HL-60 (cell line): ENCODE measurements at regions not wholly inside any gene's neighbourhood (a gene's known extent, or its start where the extent isn't known, plus 50 kb on each side); places are given as distances from the start of the nearest gene placed in this dataset.

ENCODE experiments used
- DNase-seq, 2 experiments: peaks; one replicate each; pipeline ENCODE4 v3.0.0-alpha.2; 2010 to 2020; ENCODE audit warnings: low read depth in 1 of 2, low spot score in 1 of 2
- H3K27ac ChIP-seq: fragments of 250-450 bp; sonication (Bioruptor Pico); replicated peaks from 2 replicates; pipeline ENCODE4 v1.5.1; 2020; ENCODE audit warnings: mild to moderate bottlenecking, moderate library complexity
- H3K27me3 ChIP-seq: fragments of 250-450 bp; sonication (Bioruptor Pico); 2 replicates; pipeline ENCODE4 v1.5.1; 2021; ENCODE audit warnings: mild to moderate bottlenecking, moderate library complexity; ENCODE audit not compliant: insufficient read depth, poor library complexity, severe bottlenecking
- H3K4me3 ChIP-seq: replicated peaks from 2 replicates; pipeline ENCODE4 v1.5.1; 2011; ENCODE audit warnings: mild to moderate bottlenecking, control low read depth, low read length; ENCODE audit not compliant: insufficient read depth
- CTCF ChIP-seq: IDR thresholded peaks from one replicate; pipeline ENCODE4 v1.5.1; 2011; ENCODE audit warnings: low read length, control low read depth, inconsistent platforms; ENCODE audit not compliant: insufficient read depth
- GABPA ChIP-seq: IDR thresholded peaks from 2 replicates; pipeline ENCODE4 v1.6.1; 2012; ENCODE audit warnings: low read depth
- POLR2AphosphoS5 ChIP-seq: IDR thresholded peaks from 2 replicates; pipeline ENCODE4 v1.6.1; 2012; ENCODE audit warnings: low read depth
- REST ChIP-seq: IDR thresholded peaks from 2 replicates; pipeline ENCODE4 v1.6.1; 2012; ENCODE audit warnings: low read depth; ENCODE audit not compliant: insufficient replicate concordance
- SPI1 ChIP-seq: IDR thresholded peaks from 2 replicates; pipeline ENCODE4 v1.6.1; 2012; ENCODE audit warnings: low read depth, mild to moderate bottlenecking, borderline replicate concordance

- no peak for DNase-seq
- H3K27me3 ChIP-seq: no peaks in the 10 kb centered on the region
- TF ChIP-seq REST (no peak), GABPA (no peak), CTCF (no peak), SPI1 (no peak), POLR2AphosphoS5 (no peak)
- no peak overlapping the region for H3K4me3 ChIP-seq
- H3K27ac ChIP-seq: no peak overlapping the region
Observed at GRCh38 chr11:110909336-110909735, 197.1 kb upstream of the ARHGAP20 start.

GRCh38 chr11:110908401-110909105 is 196.3 kb upstream of the ARHGAP20 start:
- TF ChIP-seq POLR2AphosphoS5 (no peak), SPI1 (no peak), GABPA (no peak), CTCF (no peak), REST (no peak)
- DNase-seq: no peak
- Histone ChIP-seq H3K4me3 (no peak overlapping the region), H3K27ac (no peak overlapping the region), H3K27me3 (no peaks in the 10 kb centered on the region)

- no peak overlapping the region for H3K27ac ChIP-seq
- TF ChIP-seq POLR2AphosphoS5 (peak; percentile 44; the same call in 1 of the 2 replicates), GABPA (no peak), CTCF (no peak), REST (no peak), SPI1 (peak; percentile 97)
- DNase-seq: peak; percentile 46 to 63
Observed at GRCh38 chr11:110907629-110908028, 195.4 kb upstream of the ARHGAP20 start.

More at GRCh38 chr11:110907629-110908028, 195.4 kb upstream of the ARHGAP20 start:
- Histone ChIP-seq H3K27me3 (no peaks in the 10 kb centered on the region), H3K4me3 (no peak overlapping the region)
